ENCODE measurements at regions not wholly inside any gene's neighbourhood (a gene's known extent, or its start where the extent isn't known, plus 50 kb on each side); places are given as distances from the start of the nearest gene placed in this dataset.
"Not testable (repeated sequence)": the region's sequence is repeated elsewhere in the genome, so short reads cannot be mapped to it uniquely, and the experiment has no call there.

GRCh38 chr3:188006726-188007393 lies 147.1 kb upstream of the LPP start:
- no peaks in the 10 kb centered on the region for H3K36me3 ChIP-seq (ENCODE audit: insufficient read depth, low read length)
- H3K4me1 ChIP-seq (ENCODE audit: insufficient read depth, low read length) = peaks cover 7% of the 10 kb centered on the region; the same call in 1 of the 2 replicates
- no peak overlapping the region for H3K9ac ChIP-seq (ENCODE audit: low read depth, low read length)
- no peaks in the 10 kb centered on the region for H3K9me3 ChIP-seq (ENCODE audit: control insufficient read depth, insufficient read depth, low read length)

GRCh38 chr3:188007897-188008296 lies 146.1 kb upstream of the LPP start:
- Histone ChIP-seq H3K9ac (ENCODE audit: low read depth, low read length) (no peak overlapping the region; the same call in 1 of the 2 replicates), H3K4me1 (ENCODE audit: insufficient read depth, low read length) (peaks cover 7% of the 10 kb centered on the region; the same call in 1 of the 2 replicates), H3K9me3 (ENCODE audit: control insufficient read depth, insufficient read depth, low read length) (no peaks in the 10 kb centered on the region), H3K36me3 (ENCODE audit: insufficient read depth, low read length) (no peaks in the 10 kb centered on the region)

- Histone ChIP-seq H3K9ac (ENCODE audit: low read depth, low read length) (no peak overlapping the region), H3K9me3 (ENCODE audit: control insufficient read depth, insufficient read depth, low read length) (no peaks in the 10 kb centered on the region), H3K4me1 (ENCODE audit: insufficient read depth, low read length) (peaks cover 2% of the 10 kb centered on the region; the same call in 1 of the 2 replicates), H3K36me3 (ENCODE audit: insufficient read depth, low read length) (no peaks in the 10 kb centered on the region)
Measured at GRCh38 chr3:188008582-188009213, 145.3 kb upstream of the LPP start.

GRCh38 chr3:188010478-188010877 lies 143.5 kb upstream of the LPP start:
- Histone ChIP-seq H3K36me3 (ENCODE audit: insufficient read depth, low read length) (no peaks in the 10 kb centered on the region), H3K4me1 (ENCODE audit: insufficient read depth, low read length) (no peaks in the 10 kb centered on the region), H3K9ac (ENCODE audit: low read depth, low read length) (no peak overlapping the region), H3K9me3 (ENCODE audit: control insufficient read depth, insufficient read depth, low read length) (no peaks in the 10 kb centered on the region)

GRCh38 chr3:188019727-188020126 lies 134.2 kb upstream of the LPP start:
- no peak overlapping the region for H3K9ac ChIP-seq (ENCODE audit: low read depth, low read length)
- H3K4me1 ChIP-seq (ENCODE audit: insufficient read depth, low read length) = no peaks in the 10 kb centered on the region
- H3K36me3 ChIP-seq (ENCODE audit: insufficient read depth, low read length) = no peaks in the 10 kb centered on the region
- H3K9me3 ChIP-seq (ENCODE audit: control insufficient read depth, insufficient read depth, low read length) = no peaks in the 10 kb centered on the region

GRCh38 chr3:188021041-188021440 lies 132.9 kb upstream of the LPP start:
- H3K36me3 ChIP-seq (ENCODE audit: insufficient read depth, low read length) = no peaks in the 10 kb centered on the region
- H3K9ac ChIP-seq (ENCODE audit: low read depth, low read length) = no peak overlapping the region
- H3K9me3 ChIP-seq (ENCODE audit: control insufficient read depth, insufficient read depth, low read length) = no peaks in the 10 kb centered on the region
- no peaks in the 10 kb centered on the region for H3K4me1 ChIP-seq (ENCODE audit: insufficient read depth, low read length)

GRCh38 chr3:188021502-188022040 lies 132.4 kb upstream of the LPP start:
- no peaks in the 10 kb centered on the region for H3K4me1 ChIP-seq (ENCODE audit: insufficient read depth, low read length)
- no peaks in the 10 kb centered on the region for H3K36me3 ChIP-seq (ENCODE audit: insufficient read depth, low read length)
- no peaks in the 10 kb centered on the region for H3K9me3 ChIP-seq (ENCODE audit: control insufficient read depth, insufficient read depth, low read length)
- H3K9ac ChIP-seq (ENCODE audit: low read depth, low read length) = no peak overlapping the region

- not testable (repeated sequence) for H3K9me3 ChIP-seq (ENCODE audit: control insufficient read depth, insufficient read depth, low read length); H3K36me3 ChIP-seq (ENCODE audit: insufficient read depth, low read length); H3K4me1 ChIP-seq (ENCODE audit: insufficient read depth, low read length); H3K9ac ChIP-seq (ENCODE audit: low read depth, low read length)
Measured at GRCh38 chr3:188022902-188023301, 131.1 kb upstream of the LPP start.

- no peak overlapping the region for H3K9ac ChIP-seq (ENCODE audit: low read depth, low read length)
- H3K9me3 ChIP-seq (ENCODE audit: control insufficient read depth, insufficient read depth, low read length) = no peaks in the 10 kb centered on the region
- H3K36me3 ChIP-seq (ENCODE audit: insufficient read depth, low read length) = no peaks in the 10 kb centered on the region
- no peaks in the 10 kb centered on the region for H3K4me1 ChIP-seq (ENCODE audit: insufficient read depth, low read length)
Measured at GRCh38 chr3:188025555-188025954, 128.4 kb upstream of the LPP start.

GRCh38 chr3:188026191-188026968 lies 127.6 kb upstream of the LPP start:
- Histone ChIP-seq H3K4me1 (ENCODE audit: insufficient read depth, low read length) (no peaks in the 10 kb centered on the region), H3K9ac (ENCODE audit: low read depth, low read length) (no peak overlapping the region), H3K9me3 (ENCODE audit: control insufficient read depth, insufficient read depth, low read length) (no peaks in the 10 kb centered on the region), H3K36me3 (ENCODE audit: insufficient read depth, low read length) (no peaks in the 10 kb centered on the region)

GRCh38 chr3:188031121-188031520 lies 122.8 kb upstream of the LPP start:
- Histone ChIP-seq H3K9me3 (ENCODE audit: control insufficient read depth, insufficient read depth, low read length) (no peaks in the 10 kb centered on the region), H3K36me3 (ENCODE audit: insufficient read depth, low read length) (no peaks in the 10 kb centered on the region), H3K4me1 (ENCODE audit: insufficient read depth, low read length) (no peaks in the 10 kb centered on the region), H3K9ac (ENCODE audit: low read depth, low read length) (no peak overlapping the region)

- Histone ChIP-seq H3K36me3 (ENCODE audit: insufficient read depth, low read length) (no peaks in the 10 kb centered on the region), H3K4me1 (ENCODE audit: insufficient read depth, low read length) (peaks cover 16% of the 10 kb centered on the region; the same call in 1 of the 2 replicates), H3K9ac (ENCODE audit: low read depth, low read length) (no peak overlapping the region), H3K9me3 (ENCODE audit: control insufficient read depth, insufficient read depth, low read length) (no peaks in the 10 kb centered on the region)
Measured at GRCh38 chr3:188034989-188035388, 119.0 kb upstream of the LPP start.

- H3K36me3 ChIP-seq (ENCODE audit: insufficient read depth, low read length) = no peaks in the 10 kb centered on the region
- H3K9me3 ChIP-seq (ENCODE audit: control insufficient read depth, insufficient read depth, low read length) = no peaks in the 10 kb centered on the region
- no peak overlapping the region for H3K9ac ChIP-seq (ENCODE audit: low read depth, low read length)
- peaks cover 16% of the 10 kb centered on the region; the same call in 1 of the 2 replicates for H3K4me1 ChIP-seq (ENCODE audit: insufficient read depth, low read length)
Measured at GRCh38 chr3:188036375-188037194, 117.4 kb upstream of the LPP start.

- Histone ChIP-seq H3K9me3 (ENCODE audit: control insufficient read depth, insufficient read depth, low read length) (no peaks in the 10 kb centered on the region), H3K9ac (ENCODE audit: low read depth, low read length) (no peak overlapping the region), H3K36me3 (ENCODE audit: insufficient read depth, low read length) (no peaks in the 10 kb centered on the region), H3K4me1 (ENCODE audit: insufficient read depth, low read length) (peaks cover 21% of the 10 kb centered on the region; the same call in 1 of the 2 replicates)
Measured at GRCh38 chr3:188037195-188037718, 116.7 kb upstream of the LPP start.

All from ES-I3 (cell line).